Choroid plexus epithelial cell (primary cell): ENCODE measurements at regions not wholly inside any gene's neighbourhood (a gene's known extent, or its start where the extent isn't known, plus 50 kb on each side); places are given as distances from the start of the nearest gene placed in this dataset.

ENCODE experiments used
- DNase-seq: peaks from one replicate; pipeline ENCODE4 v3.0.0-alpha.2; 2010; ENCODE audit warnings: low read depth
- H3K4me3 ChIP-seq: 2 replicates; pipeline ENCODE4 v1.5.1; 2011; ENCODE audit warnings: low read depth, mild to moderate bottlenecking, control low read depth, low read length, moderate library complexity
- TF ChIP-seq, protein P1 (sequence below): conservative IDR thresholded peaks from 2 replicates; pipeline ENCODE4 v1.5.1; 2011; ENCODE audit warnings: low read depth, mild to moderate bottlenecking, control low read depth, inconsistent platforms, low read length, moderate library complexity

DNA sequence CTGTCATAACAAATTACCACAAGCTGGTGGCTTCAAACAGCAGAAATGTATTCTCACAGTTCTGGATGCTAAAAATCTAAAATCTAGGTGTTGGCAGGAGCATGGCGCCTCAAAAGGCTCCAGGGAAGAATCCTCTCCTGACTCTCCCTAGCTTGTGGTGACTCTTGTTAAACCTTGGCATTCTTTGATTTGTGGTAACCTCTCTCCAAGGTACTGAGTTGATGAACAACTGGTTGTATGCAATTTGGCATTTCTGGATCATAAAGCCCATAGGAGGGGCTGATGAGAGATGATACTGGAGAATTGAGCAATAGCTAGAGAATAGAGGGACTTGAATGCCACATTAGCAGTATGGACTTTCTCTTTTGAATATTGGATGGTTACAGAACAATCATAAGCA, 821.8 kb downstream of the TBL1XR1 start:
- no peak for DNase-seq
- no peak overlapping the region for H3K4me3 ChIP-seq
- TF ChIP-seq, protein P1, sequence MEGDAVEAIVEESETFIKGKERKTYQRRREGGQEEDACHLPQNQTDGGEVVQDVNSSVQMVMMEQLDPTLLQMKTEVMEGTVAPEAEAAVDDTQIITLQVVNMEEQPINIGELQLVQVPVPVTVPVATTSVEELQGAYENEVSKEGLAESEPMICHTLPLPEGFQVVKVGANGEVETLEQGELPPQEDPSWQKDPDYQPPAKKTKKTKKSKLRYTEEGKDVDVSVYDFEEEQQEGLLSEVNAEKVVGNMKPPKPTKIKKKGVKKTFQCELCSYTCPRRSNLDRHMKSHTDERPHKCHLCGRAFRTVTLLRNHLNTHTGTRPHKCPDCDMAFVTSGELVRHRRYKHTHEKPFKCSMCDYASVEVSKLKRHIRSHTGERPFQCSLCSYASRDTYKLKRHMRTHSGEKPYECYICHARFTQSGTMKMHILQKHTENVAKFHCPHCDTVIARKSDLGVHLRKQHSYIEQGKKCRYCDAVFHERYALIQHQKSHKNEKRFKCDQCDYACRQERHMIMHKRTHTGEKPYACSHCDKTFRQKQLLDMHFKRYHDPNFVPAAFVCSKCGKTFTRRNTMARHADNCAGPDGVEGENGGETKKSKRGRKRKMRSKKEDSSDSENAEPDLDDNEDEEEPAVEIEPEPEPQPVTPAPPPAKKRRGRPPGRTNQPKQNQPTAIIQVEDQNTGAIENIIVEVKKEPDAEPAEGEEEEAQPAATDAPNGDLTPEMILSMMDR = no peak

DNA sequence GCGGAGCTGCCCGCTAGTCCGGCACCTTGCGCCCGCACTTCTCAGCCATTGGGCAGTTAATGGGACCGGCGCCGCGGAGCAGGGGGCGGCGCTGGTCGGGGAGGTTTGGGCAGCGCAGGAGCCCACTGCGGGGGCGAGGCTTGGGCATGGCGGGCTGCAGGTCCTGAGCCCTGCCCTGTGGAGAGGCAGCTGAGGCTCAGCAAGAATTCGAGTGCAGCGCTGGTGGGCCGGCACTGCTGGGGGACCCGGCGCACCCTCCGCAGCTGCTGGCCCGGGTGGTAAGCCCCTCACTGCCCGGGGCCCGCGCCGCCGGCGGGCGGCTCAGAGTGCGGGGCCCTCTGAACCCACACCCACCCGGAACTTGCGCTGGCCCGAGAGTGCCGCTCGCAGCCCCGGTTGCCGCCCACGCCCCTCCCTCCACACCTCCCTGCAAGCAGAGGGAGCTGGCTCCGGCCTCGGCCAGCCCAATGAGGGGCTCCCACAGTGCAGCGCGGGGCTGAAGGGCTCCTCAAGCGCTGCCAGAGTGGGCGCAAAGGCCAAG, 835.0 kb downstream of the TBL1XR1 start:
- no peak overlapping the region for H3K4me3 ChIP-seq
- DNase-seq = no peak
- TF ChIP-seq, protein P1 = no peak

GRCh38 chr3:176359211-176359610, 838.1 kb downstream of the TBL1XR1 start:
- no peak overlapping the region for H3K4me3 ChIP-seq
- no peak for DNase-seq
- TF ChIP-seq, protein P1 = peak; percentile 15

GRCh38 chr3:176357891-176358290, 839.4 kb downstream of the TBL1XR1 start:
- no peak for DNase-seq
- H3K4me3 ChIP-seq = no peak overlapping the region
- TF ChIP-seq, protein P1 = no peak

GRCh38 chr3:176354843-176355242, 842.4 kb downstream of the TBL1XR1 start:
- TF ChIP-seq, protein P1 = no peak
- DNase-seq = no peak
- H3K4me3 ChIP-seq = no peak overlapping the region

DNA sequence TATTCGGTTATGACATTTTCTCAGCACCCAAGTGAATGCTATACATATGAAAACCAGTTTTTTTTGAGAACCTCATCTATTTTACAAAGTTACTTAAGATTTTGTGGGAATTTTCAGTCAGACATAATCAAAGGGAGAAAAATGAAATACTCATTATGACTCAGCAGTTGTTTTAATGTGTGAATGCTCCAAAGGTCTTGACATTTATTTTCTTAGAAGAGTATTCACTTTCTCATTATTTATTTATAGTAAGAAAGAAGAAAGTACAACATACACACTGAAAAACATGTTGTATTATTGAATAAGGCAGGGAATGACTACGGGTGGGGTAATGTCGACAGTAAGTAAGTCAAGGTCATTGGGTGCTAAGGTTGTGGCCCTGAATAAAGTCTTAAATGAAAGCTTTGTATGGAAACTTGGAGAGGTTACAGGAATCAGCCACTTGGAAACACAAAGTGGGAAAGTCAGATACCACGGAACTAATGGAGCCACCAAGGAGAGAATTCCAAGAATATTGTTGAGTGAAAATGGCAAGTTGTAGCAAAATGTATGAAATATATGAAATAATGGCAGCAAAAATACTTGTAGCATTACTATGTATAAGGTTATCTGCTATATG, 844.5 kb downstream of the TBL1XR1 start:
- no peak overlapping the region for H3K4me3 ChIP-seq
- TF ChIP-seq, protein P1 = no peak
- DNase-seq = peak; percentile 2

DNA sequence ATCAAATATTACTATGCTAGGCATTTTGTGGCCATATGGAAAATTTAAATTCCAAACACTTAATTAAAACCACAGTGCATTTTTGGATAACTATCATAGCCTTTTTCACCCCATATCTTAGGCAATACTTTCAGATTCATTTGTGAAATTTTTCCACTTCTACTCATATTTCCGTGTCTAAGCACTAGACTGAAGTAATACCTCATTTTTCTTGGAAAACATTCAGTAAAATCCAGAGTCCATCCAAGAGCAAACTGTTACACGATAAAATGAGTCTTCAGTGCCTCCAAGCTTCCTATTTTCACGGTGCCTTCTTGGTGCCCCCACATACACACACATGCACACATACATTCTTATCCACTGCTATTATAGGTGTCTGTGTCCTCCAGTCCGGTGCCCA, 845.9 kb downstream of the TBL1XR1 start:
- no peak for DNase-seq
- TF ChIP-seq, protein P1 = no peak
- no peak overlapping the region for H3K4me3 ChIP-seq
